Neutrophil (primary cell): ENCODE measurements at regions not wholly inside any gene's neighbourhood (a gene's known extent, or its start where the extent isn't known, plus 50 kb on each side); places are given as distances from the start of the nearest gene placed in this dataset.

Experiments
- H3K27ac ChIP-seq: fragments of 200-600 bp; sonication (generic); 2 replicates; pipeline ENCODE4 v1.5.1; 2016; ENCODE audit warnings: mild to moderate bottlenecking, moderate library complexity
- H3K27me3 ChIP-seq: fragments of 200-600 bp; sonication (generic); 2 replicates; pipeline ENCODE4 v1.6.0; 2016; ENCODE audit warnings: mild to moderate bottlenecking
- H3K36me3 ChIP-seq: fragments of 200-600 bp; sonication (generic); 2 replicates; pipeline ENCODE4 v1.5.1; 2017
- H3K4me1 ChIP-seq, 2 experiments: fragments of 200-600 bp in 1 of 2; sonication (generic) in 1 of 2; 1 replicate in 1 of 2; 2 replicates in 1 of 2; pipeline versions ENCODE4 v1.5.1 to v1.6.1; 2013 to 2016; ENCODE audit warnings: low read depth in 1 of 2, low read length in 1 of 2, mild to moderate bottlenecking in 1 of 2, moderate library complexity in 1 of 2; ENCODE audit not compliant: control insufficient read depth in 1 of 2, insufficient read depth in 1 of 2
- H3K4me3 ChIP-seq, 2 experiments: fragments of 200-600 bp in 1 of 2; sonication (generic) in 1 of 2; 1 replicate in 1 of 2; 2 replicates in 1 of 2; pipeline ENCODE4 v1.5.1; 2013 to 2016; ENCODE audit warnings: low read depth in 1 of 2, low read length in 1 of 2, mild to moderate bottlenecking in 1 of 2, moderate library complexity in 1 of 2
- H3K9me3 ChIP-seq: fragments of 200-600 bp; sonication (generic); 2 replicates; pipeline ENCODE4 v1.5.1; 2016
- TF ChIP-seq, protein P1 (sequence below): fragments of 200-600 bp; sonication (generic); IDR thresholded peaks from 2 replicates; pipeline ENCODE4 v1.5.1; 2016; ENCODE audit warnings: antibody characterized with exemption

DNA sequence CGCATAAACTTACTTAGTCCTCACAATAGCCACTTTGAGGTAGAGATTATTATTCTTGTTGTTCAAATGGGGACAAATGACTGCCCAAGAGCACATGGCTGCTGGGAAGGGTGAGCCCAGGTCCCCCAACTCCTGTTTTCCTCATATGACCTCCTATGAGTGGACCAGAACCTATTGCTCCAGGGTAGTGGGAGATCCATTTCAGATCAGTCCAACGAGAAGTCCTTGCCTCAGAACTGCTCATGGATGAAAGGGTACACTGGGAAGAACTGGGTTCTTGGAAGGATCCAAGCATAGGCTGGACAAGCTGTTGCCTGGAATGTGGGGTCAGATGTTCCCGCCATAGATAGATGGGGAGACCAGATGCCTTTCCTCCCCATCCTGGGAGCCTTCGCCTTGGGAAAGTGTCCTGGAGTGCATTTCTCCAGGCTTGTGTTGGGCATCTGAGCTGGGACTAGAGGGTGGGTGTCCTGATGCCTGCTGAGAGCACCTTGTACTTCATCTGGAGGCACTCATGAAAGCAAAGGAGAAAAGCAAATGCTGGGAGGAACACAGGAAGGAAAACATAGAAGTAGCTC is 146.3 kb upstream of the B3GAT1 start:
- no peaks in the 10 kb centered on the region for H3K4me1 ChIP-seq
- H3K36me3 ChIP-seq, result no peaks in the 10 kb centered on the region
- no peak overlapping the region for H3K4me3 ChIP-seq
- H3K9me3 ChIP-seq, result no peaks in the 10 kb centered on the region
- no peak overlapping the region for H3K27ac ChIP-seq
- H3K27me3 ChIP-seq, result no peaks in the 10 kb centered on the region
- TF ChIP-seq, protein P1, sequence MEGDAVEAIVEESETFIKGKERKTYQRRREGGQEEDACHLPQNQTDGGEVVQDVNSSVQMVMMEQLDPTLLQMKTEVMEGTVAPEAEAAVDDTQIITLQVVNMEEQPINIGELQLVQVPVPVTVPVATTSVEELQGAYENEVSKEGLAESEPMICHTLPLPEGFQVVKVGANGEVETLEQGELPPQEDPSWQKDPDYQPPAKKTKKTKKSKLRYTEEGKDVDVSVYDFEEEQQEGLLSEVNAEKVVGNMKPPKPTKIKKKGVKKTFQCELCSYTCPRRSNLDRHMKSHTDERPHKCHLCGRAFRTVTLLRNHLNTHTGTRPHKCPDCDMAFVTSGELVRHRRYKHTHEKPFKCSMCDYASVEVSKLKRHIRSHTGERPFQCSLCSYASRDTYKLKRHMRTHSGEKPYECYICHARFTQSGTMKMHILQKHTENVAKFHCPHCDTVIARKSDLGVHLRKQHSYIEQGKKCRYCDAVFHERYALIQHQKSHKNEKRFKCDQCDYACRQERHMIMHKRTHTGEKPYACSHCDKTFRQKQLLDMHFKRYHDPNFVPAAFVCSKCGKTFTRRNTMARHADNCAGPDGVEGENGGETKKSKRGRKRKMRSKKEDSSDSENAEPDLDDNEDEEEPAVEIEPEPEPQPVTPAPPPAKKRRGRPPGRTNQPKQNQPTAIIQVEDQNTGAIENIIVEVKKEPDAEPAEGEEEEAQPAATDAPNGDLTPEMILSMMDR, result no peak

DNA sequence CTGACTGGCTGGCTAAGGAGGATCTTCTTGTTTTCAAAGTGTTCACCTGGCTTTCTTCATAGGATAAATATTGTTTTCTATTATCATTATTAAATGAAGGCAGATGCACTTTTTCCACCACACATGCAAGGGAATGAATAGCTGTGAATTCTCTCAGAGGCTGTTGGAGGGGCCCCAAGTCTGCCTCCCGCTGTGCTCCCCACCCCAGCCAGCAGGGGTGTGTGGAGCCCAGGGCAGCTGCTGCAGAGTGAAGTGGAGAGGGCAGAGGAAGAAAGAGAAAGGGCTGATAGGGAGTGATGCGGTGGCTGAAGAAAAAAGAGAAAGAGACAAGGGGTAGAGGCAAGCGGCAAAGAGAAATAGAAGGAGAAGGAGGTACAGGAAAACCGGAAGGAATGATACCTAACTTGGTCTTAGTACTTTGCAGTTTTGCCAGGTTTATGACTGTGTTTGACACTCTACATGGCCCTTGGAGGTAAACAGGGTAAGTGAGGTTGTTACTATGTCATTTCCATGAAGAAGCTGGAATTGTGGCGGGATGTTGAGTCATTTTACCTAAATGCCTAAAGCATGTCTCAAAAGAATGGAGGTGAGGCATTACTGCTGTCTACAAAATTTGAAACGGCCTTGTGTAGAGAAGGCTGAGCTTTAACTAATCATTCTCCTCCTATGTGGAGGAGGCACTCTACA is 145.7 kb upstream of the B3GAT1 start:
- no peaks in the 10 kb centered on the region for H3K9me3 ChIP-seq
- TF ChIP-seq, protein P1, result no peak
- no peak overlapping the region for H3K4me3 ChIP-seq
- no peaks in the 10 kb centered on the region for H3K4me1 ChIP-seq
- H3K27me3 ChIP-seq, result no peaks in the 10 kb centered on the region
- H3K36me3 ChIP-seq, result no peaks in the 10 kb centered on the region
- no peak overlapping the region for H3K27ac ChIP-seq

DNA sequence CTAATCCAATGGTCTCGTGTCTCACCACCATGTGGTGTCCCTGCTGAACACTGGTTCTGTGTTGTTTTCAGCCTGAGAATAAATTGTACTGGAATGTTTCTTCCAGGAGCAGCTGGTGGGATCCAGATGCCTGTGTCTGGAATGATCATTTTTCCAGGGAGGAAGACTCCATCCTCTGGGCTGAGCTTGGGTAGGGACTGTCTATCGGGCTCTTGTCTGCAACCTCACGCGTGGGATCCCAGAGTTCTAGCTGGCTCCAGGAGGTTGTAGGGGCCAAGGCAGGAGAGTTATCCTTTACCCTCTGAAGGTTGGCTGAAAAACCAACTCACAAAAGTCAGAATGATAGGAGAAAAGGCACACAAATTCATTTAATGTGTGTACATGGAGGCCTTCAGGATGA is 144.1 kb upstream of the B3GAT1 start:
- H3K27ac ChIP-seq, result no peak overlapping the region

DNA sequence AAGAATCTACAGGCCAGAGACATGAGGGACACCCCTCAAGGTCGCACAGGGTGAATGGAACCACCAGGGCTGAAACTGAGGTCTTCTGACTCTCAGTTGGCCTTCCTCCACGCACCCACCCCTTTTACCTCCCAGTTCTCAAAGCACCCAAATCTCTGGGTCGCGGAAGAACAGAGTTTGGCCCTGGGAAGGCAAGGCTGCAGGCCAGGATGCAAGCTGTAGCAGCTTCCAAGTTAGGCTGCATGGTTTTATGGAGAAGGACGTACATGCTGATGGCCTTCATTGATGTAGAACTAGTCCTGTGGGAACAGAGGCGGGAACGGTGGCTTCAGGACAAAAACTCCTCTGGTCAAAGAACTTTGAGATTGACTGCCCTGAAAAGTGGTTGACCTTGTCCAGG is 143.5 kb upstream of the B3GAT1 start:
- Histone ChIP-seq H3K4me3 (no peak overlapping the region), H3K27me3 (no peaks in the 10 kb centered on the region), H3K27ac (no peak overlapping the region), H3K9me3 (no peaks in the 10 kb centered on the region), H3K4me1 (no peaks in the 10 kb centered on the region), H3K36me3 (no peaks in the 10 kb centered on the region)
- TF ChIP-seq, protein P1, result no peak

More for the DNA sequence above, 144.1 kb upstream of the B3GAT1 start:
- TF ChIP-seq, protein P1, result no peak
- no peaks in the 10 kb centered on the region for H3K36me3 ChIP-seq
- no peaks in the 10 kb centered on the region for H3K4me1 ChIP-seq
- H3K9me3 ChIP-seq, result no peaks in the 10 kb centered on the region
- no peaks in the 10 kb centered on the region for H3K27me3 ChIP-seq
- H3K4me3 ChIP-seq, result no peak overlapping the region

DNA sequence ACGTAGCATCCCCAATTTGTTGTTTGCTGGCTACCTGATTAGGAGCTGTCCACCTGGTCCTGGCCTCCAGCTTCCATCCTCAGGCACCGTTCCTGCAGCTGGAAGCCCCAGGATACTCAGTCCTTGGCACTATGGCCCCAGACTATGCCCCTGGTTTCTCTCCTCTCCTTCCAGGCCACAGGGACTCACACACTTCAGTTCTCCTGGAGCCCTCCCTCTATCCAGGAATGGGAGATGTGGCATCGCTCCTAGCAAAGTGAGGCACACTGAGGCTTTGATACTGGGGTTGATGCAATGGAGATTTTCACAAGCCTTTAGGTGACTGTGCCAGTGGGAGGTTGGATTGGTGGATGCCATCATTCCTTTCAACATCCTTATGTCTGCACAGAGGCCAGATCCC is 142.8 kb upstream of the B3GAT1 start:
- H3K36me3 ChIP-seq, result no peaks in the 10 kb centered on the region
- TF ChIP-seq, protein P1, result no peak
- H3K4me1 ChIP-seq, result no peaks in the 10 kb centered on the region
- H3K9me3 ChIP-seq, result no peaks in the 10 kb centered on the region
- H3K4me3 ChIP-seq, result no peak overlapping the region
- no peaks in the 10 kb centered on the region for H3K27me3 ChIP-seq
- H3K27ac ChIP-seq, result no peak overlapping the region
